Hepatocyte (in vitro differentiated cells): ENCODE measurements at regions not wholly inside any gene's neighbourhood (a gene's known extent, or its start where the extent isn't known, plus 50 kb on each side); places are given as distances from the start of the nearest gene placed in this dataset.

ENCODE experiments used
- CTCF ChIP-seq: fragments of 200-600 bp; sonication (generic); IDR thresholded peaks from 2 replicates; pipeline ENCODE4 v1.5.1; 2016; ENCODE audit warnings: antibody characterized with exemption, mild to moderate bottlenecking; ENCODE audit not compliant: poor library complexity
- EZH2phosphoT487 ChIP-seq: fragments of 200-600 bp; sonication (generic); IDR thresholded peaks from one replicate; pipeline ENCODE4 v1.6.1; 2018; ENCODE audit warnings: antibody characterized with exemption, mild to moderate bottlenecking, low read depth, moderate library complexity; ENCODE audit not compliant: unreplicated experiment, severe bottlenecking

- TF ChIP-seq CTCF (no peak), EZH2phosphoT487 (no peak)
These were observed 174.7 kb upstream of the AHI1 start for GRCh38 chr6:135672256-135672655.
